Stimulated activated CD8-positive, alpha-beta memory T cell treated with anti-CD3 and anti-CD28 coated beads, Interleukin-15, amount 100 ng/mL, for 48 hours (primary cell): ENCODE measurements at regions not wholly inside any gene's neighbourhood (a gene's known extent, or its start where the extent isn't known, plus 50 kb on each side); places are given as distances from the start of the nearest gene placed in this dataset.

Source experiments
- DNase-seq, 2 donors: peaks; one replicate each; pipeline ENCODE4 v3.0.0-alpha.2; 2020; ENCODE audit warnings: low read depth in 2 of 2

DNA sequence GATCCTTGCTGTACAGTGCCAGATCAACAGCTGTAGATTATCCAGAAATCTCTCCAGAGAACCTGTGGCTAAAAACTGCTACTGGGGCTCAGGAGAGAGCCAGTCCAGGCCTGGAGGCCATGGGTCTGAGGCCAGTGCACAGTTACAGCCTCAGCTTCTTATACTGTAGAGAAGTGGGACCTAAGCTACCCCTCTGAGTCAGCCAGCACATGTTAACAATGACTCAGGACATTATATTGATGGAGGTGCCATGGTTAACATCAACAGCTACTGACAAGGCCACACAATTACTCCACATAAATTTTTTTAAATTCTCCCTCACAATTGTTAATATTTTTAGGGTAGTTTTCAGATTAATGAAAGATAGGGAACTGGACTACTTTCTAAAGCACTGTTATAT, 138.5 kb downstream of the RBM26 start:
- no peak for DNase-seq

DNA sequence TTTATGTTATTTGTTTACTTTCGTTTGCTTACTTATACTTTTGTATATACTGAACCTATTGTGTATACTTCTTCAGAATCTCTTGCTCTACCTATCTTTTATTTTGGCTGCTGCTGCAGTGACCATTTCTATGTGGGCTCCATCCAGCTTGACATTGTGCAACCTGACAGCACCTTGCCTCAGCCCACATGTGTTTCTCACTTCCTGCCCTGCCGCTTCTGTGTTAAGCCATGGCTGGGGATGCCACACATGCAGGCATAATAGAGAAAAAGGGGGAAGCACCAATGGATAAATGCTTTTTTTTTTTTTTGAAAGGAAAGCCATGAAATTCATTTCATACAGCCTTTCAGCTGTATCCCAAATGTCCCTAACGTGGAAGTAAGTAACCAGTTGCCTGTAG, 147.6 kb downstream of the RBM26 start:
- DNase-seq = no peak

DNA sequence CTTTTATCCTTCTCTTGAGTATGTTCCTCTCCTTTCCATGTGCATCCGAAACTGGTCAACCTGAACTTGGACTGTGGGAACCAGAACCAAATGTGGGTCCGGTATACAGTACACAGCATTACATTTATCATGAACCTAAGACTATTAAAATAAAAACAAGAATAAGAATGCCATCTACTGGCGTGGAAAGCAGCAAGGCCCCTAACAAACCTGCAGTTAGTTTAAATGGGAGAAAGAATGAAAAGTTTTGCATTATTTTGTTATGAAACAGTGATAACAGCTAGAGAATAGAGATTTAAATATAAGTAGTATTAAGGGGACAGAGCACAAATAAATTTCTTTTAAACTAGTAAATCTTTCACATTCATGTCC, 159.5 kb downstream of the RBM26 start:
- DNase-seq = no peak

DNA sequence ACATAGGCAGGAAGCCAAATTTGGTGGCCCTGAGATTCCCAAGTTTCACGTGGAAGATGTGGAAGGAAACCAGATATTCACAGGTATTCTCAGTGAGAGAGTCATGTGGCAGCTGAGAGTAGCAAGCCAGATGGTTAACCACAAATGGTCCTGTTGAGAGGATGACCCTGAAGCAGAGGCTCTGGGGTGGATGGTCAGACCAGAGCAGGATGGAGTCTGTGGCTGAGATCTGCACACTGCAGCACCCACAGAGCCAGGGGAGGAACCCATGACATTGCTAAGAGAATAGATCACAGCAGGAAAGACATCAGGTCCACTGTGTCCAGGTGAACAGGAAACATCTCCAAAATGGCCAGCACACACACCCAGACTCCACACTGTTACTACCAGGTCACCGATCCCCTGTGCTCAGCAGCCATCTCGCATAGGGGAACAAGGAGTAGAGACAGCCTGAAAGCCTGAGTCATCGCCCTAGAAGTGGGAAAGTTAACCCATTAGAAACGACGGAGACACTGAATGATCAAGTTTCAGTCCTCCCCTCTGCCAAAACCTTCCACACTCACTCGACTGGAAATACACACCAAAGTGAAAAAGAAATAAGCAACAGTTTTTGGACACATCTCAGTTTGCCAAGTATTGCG, 160.0 kb downstream of the RBM26 start:
- DNase-seq = no peak

DNA sequence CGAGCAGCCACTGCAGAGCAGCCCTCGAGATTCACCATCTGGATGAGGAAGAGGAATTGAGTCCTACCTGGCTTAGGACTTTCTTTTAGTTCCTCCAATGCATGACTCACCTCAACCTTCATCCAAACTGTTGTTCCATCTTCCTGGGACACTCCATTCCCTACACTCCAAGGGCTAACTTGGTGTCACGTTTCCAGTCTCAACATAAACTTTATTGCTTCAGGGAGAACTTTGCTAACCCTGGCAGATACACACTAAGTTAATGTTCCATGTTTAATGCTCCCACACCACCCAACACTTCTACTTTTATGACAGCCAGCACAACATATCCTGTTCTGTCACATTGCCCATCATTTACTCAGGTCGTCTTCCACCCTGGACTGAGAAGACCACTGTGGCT, 164.4 kb downstream of the RBM26 start:
- no peak for DNase-seq

DNA sequence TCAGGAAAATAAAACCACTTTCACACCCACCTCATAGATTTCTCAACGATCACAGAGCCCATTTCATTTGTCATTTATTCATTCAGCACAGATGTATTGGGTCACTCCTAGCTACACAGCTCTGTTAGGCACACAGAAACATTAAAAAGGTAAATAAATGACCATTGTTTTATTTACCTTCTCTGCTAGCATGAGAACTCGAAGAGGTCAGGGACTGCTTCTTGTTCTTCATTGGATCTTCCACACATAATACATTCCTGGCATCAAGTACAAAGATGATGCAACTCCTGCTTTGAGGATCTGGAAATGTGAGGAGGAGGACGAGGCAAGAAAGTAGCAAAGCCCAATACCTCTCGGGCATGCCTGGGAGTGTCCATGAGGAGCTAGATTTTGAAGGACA, 168.1 kb downstream of the RBM26 start:
- DNase-seq = no peak

DNA sequence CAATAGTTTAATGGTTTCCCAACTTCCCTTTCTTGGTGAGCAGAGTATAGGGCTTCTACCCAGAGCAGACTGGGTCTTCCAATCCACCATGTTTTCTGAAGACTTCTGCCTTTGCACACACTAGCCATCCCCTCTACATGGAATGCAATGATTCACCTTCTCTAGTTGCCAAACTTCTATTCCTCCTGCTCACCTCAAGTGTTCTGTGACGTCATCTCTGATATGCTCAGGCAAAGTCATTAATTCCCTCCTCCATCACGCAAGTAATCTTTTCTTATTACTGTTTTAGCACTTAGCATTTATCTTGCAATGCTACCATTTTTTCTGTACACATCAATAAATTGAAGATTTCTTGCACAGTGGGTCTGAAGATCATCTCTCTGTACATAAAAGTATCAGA, 174.2 kb downstream of the RBM26 start:
- DNase-seq = no peak

DNA sequence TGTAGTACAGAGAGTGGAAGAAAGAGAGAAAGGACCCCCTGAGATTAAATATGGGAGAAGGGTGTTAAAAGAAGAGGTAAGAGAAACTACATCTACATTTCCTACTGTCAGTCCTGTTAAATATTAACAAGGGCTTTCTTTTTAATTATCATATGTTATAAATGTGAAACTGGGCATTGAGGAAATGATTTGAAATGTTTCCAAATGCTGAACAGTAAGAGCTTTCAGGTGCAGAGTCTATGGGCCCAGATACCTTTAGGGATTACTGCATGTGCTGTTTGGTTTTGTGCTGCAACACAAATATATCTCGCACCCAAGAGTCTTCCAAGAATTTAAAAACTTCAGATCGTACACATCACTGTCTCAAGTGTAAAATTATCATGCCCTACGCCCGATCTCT, 176.3 kb downstream of the RBM26 start:
- DNase-seq = no peak

DNA sequence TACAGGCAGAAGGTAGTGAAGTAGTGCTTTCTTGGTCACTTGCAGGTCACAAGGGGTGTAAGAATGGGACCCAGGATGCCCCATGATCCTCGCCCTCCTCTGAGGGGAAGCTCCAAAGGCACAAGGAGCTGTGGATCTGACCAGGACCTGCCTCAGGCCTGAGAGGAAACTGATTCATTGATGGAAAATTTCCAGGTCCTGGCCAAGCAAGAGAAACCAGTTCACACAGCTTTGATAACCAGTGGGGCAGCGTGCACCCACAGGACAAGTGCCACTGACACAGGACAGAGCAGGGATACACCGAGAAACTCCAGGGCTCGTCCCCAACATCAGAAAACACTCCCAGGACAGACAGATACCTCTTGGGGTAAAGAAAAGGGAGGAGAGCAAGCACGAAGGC, 177.1 kb downstream of the RBM26 start:
- DNase-seq = no peak

DNA sequence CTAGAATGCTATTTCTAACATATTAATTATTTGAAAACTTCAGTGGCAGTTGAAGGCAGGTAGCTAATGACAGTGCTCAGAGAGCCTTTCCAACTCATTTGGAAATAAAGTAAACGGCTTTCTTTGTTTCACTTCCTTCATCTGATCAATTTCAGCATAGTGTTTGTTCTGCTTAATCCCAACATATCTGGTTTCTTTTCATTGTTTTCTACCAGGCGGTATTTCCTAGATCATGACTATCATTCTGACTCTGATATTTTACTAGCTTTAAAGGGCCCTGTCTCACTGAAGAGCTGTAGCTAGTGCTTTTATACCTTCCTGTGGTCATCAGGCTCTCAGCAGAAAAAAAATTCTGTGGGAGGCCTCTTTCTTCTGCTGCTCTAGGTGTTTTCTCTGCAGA, 178.6 kb downstream of the RBM26 start:
- DNase-seq = no peak

DNA sequence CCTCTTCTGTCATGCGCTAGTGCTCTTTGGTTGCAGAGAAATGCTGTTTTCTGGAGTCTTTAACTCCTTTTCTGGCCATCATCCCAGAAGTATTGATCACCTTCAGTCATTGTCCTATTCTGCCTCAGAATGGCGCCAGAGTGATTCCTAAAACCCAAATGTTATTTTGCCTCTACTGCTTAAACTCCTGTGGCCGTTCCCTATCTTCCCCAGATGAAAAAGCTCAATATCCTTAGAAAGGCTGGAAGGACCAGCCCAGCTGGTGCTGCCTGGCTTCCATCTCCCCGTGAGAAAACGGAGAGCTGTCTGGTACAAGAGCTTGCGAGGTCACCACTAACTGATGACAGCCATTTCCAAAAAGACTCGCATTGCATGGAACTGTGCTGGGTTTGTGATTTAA, 179.1 kb downstream of the RBM26 start:
- DNase-seq = no peak

DNA sequence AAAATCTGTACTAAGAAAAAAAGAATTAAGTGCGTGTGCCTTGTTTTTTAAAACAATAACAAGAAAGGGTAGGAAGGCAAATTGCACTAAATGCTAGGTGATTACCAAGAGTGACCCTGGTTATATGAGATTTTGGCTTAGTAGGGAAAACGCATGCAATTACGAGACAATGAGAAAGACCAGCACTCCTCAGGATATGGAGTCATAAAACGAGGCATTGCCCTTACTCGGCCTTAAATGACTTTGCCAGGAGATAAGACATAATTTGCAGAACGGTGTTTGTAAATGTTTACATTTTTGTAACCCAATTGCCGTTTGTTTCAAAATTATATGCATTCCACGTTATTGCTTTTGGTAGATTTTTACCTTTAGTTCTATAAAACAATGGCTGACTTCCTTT, 179.8 kb downstream of the RBM26 start:
- DNase-seq = no peak

DNA sequence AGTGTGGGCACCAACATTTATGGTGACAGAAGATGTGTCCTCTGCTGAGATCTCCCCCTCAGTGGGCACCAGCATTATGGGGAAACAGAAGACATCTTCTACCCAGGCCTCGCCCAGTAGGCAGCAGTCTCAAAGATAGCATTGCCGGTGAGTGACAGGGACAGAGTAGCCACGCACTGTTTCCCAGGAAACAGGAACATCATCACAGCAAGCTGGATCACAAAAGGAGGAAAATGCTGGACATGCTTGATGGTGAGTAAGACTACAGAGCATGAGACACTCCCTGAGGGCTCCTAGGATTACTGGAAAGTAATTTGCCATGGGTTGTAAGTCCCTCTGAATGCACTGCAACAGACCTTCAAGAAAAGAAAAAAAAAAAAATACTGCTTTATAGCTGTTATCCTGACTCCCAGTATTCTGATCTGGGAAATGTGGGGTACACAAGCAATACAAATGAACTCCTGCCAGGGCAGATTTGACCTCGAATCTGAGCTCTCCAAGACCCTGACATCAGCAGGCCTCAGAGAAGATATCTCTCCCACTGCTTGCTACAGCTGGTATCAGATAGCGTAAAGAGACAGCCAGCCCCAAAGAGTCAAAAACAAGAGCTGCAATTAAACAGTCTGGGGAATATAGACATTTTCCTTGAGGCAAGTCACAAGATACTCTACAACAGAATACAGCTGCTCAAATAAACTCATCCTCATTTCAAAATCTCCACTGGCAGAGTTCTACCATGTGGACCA, 180.4 kb downstream of the RBM26 start:
- no peak for DNase-seq

DNA sequence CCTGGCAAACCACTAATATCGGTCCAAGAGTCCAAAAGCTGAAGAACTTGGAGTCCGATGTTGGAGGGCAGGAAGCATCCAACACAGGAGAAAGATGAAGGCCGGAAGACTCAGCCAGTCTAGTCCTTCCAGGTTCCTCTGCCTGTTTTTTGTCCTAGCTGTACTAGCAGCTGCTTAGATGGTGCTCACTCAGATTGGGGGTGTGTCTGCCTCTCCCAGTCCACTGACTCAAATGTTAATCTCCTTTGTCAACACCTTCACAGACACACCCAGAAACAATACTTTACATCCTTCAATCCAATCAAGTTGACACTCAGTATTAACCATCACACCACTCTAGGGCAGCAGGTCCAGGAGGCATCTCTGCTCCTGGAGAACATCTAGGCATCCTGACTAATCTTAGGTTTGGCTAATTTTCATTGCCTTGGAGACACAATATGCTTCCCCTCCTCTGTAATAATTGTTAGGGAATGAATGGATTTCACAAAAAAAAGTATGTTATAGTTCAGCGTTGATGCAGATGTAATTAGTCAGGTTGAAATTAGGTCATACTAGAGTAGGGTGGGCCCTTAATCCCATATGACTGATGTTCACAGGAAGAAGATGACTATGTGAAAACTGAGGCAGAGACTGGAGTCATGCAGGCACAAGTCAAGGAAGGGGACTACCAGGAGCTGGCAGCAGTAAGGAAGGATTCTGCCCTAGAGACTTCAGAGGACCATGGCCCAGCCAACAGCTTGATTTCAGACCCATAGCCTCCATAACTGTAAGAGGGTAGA, 183.4 kb downstream of the RBM26 start:
- DNase-seq = no peak

DNA sequence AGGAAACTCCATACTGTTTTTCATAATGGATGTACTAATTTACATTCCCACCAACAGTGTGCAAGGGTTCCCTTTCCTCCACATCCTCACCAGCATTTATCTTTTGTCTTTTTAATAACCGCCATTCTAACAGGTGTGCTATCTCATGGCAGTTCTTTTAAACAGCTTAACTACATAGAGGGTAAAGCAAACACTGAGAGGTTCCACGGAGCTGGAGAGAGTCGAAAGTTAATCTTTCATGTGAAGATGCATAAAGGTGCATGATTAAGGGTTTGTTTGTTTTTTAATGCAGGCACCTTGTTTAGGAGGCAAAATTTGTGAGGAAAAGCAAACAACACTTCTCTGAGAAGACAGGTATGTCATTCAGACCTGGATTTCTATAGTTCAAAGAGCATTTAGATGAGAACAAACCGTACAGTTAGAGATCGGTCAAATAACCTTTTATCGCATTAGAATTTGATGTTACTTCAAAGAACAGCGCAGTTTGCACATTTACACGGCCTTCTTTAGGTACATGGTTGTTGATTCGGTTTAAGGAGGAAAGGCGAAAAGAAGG, 193.9 kb downstream of the RBM26 start:
- no peak for DNase-seq

DNA sequence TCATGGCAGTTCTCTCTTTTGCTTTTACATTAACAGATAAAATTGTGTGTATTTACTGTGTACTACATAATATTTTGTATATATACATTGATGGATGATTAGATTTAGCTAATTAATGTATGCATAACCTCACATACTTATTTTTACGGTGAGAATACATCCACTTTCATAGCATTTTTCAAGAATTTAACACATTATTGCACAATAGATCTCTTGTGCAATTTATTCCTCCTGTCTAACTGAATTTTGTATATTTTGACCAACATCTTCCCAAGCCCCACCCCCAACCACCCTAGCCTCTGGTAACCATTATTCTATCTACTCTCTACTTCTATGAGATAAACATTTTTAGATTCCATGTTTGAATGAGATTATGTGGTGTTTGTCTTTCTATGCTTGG, 194.7 kb downstream of the RBM26 start:
- DNase-seq = no peak

DNA sequence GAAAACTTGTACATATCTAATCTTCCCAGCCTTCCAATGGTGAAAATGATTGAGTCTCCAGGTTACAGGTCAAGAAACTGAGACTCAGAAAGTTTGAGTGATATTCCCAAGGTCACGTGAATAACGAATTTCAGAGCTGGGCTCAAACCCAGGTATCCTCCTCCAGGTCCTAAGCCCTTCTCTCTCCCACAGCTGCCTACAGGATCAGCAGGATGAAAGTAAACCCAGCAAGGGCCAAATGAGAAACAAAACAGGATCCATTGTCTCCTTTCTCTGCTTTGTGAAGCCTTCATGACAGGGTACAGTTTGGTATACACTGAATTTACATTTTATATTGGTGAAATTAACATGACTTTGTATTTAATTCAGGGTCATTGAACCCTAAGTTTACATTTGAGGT, 208.1 kb downstream of the RBM26 start:
- DNase-seq = no peak

DNA sequence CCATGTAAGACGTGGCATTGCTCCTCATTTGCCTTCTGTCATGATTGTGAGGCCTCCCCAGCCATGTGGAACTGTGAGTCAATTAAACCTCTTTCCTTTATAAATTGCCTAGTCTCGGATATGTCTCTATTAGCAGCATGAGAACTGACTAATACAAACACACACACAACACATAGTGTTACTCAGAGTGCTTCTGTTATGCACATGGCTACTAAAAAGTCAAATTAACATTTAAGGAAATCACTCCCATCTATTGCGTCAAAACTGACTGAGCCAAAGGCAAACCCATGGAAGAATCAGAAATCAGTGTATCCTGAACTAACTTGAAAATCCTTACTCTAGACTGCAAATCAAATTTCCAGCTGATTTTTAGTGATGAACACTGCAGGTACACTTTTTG, 209.2 kb downstream of the RBM26 start:
- DNase-seq = no peak

DNA sequence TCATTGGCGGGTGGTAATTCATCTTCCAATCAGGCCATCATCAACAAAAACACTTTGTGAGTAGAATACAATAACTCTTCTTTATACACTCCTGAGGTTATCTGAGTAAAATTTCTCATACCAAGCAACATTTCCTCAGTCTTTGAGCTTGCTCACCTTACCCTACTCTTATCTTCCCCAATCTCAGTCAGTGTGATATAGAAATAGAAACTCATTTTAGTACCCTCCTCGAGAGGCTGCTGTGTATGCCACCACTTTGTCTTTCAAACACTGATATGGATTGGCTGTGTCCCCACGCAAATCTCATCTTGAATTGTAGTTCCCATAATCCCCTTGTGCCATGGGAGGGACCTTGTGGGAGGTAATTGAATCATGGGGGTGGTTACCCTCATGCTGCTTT, 209.7 kb downstream of the RBM26 start:
- DNase-seq = no peak

DNA sequence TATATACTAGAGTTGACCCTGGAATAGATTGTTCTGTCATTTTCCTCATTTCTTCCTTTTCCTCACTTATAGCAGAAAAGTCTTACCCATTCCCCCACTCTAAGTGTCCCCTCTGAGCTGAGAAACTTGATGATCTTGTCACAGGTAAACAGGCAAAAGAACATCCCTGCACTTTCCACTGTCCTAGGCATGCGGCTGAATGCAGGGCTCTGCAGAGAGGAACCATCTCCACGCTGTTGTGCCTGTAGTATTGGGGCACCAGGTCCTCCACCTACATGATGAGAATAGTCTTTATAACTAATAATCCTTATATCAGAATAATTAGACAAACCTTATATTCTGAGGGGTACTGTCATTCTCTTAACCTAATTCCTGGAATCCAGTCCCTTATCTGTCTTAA, 211.3 kb downstream of the RBM26 start:
- no peak for DNase-seq

DNA sequence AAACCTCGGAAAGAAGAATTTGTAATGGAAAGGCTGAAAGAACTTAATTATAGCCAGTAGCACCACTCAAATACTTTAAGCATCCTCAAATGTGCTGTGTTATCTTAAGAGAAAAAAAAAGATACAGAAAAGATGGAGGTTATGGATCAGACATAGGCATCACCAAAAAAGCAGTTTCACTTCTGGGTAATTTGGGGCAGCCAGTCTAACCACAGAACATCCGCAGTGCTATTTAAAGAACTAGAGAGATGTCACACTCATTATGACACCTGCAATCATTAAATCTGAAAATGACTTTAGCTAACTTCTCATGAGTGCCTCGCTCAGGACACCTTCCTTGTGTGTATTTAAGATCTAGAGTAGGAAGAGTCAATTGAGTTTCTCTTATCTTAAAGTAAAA, 211.8 kb downstream of the RBM26 start:
- peak; percentile 25 to 33 for DNase-seq

DNA sequence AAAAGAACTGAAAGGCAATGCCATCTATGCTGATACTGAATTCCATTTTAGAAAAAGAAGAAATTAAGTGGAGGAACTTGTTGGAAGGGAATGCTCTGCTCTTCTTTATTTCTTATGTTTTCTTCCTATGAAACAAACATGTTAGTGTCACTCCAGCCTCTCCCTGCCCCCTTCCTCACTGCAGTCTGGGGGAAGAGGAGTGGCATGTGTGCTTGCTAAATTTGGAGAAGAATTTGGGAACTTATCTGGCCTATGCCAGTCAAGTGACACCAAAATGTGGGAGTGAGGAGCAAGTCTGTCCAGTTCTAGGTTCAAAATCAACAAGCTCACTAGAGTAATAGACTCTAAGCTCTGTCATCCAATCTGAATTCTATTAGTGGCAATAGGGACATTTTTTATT, 214.6 kb downstream of the RBM26 start:
- DNase-seq = no peak

DNA sequence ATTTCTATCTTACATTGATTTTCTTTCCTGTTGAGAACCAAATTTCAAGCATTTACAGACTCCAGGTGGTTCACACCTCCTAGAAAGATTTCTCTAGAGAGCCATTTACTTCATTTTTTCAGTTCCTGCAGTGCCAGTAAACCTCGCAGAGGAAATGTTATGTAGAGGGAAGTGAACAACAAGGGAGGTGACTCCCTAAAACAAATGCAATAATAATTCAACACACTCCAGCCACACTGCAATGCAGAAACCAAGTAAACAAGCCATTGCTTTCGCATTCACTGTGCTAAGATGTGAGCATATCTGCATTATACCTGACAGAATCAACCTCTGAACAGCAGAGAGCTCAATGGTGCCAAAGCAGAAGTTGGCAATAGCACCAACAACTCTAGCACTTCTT, 215.1 kb downstream of the RBM26 start:
- DNase-seq = no peak
